Stimulated activated CD4-positive, alpha-beta T cell treated with anti-CD3 and anti-CD28 coated beads, Interleukin-2, amount 100 ng/mL, for 24 hours (primary cell): ENCODE measurements at regions not wholly inside any gene's neighbourhood (a gene's known extent, or its start where the extent isn't known, plus 50 kb on each side); places are given as distances from the start of the nearest gene placed in this dataset.
"Not testable (repeated sequence)": the region's sequence is repeated elsewhere in the genome, so short reads cannot be mapped to it uniquely, and the experiment has no call there.

ENCODE experiments used
- DNase-seq, 2 donors: peaks; one replicate each; pipeline ENCODE4 v3.0.0-alpha.2; 2020

- DNase-seq, result no peak
Measured at GRCh38 chr9:90447773-90448172, 194.9 kb downstream of the DIRAS2 start.

DNA sequence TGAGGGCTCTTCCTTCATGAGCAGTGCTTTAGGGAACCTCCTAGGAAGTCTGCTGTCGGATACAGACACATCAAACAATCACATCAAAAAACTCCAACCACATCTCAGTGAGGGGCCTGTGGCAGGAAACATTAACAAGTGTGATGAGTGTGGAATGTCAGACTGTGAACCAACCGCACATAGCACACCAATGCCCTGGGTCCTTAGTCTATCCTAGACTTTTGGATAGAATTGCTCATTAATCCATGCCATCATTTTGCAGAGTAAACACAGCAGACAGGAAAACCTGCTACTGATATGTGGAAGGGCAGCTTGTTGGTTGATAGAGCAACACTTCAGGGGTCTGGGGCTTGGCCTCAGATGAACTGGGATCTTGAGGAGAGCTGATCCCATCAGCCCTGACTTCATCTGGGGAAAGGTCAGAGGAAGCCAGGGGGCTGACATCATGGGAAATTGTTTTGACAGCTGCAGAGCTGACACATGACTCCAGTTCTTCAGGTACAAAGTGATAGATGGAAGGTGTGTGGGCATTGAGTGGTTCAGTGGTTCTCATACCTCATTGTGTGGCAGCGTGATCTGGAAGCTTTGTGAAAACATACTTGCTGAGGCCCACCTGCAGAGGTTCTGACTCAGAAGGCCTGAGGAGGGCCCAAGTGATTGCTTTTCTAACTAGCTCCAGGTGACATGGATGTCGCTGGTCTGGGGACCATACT is 193.3 kb downstream of the DIRAS2 start:
- no peak for DNase-seq

GRCh38 chr9:90451804-90452203 is 190.8 kb downstream of the DIRAS2 start:
- DNase-seq, result no peak

DNA sequence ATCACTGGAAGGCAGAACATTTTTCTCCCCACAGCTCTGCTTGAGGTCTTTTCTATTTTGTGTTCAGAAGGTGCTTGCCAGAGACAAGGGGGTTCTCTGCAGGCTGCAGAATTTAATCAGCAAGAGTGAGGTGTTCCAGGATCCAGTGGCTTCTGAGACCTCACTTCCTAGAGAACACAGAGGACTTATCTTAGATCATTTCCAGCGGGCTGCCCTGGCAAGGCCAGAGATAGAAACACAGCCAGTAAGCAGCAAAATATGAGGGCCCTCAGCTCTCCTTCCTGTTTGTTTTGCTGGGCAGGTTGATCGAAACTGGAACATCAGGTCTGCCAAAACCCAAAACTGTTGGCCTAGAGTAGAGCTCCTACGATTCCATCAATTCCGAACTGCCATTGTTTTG is 187.3 kb downstream of the DIRAS2 start:
- no peak for DNase-seq

- DNase-seq, result no peak
Measured at GRCh38 chr9:90457386-90458190, 185.0 kb downstream of the DIRAS2 start.

- DNase-seq, result no peak
Measured at GRCh38 chr9:90458485-90458884, 184.1 kb downstream of the DIRAS2 start.

DNA sequence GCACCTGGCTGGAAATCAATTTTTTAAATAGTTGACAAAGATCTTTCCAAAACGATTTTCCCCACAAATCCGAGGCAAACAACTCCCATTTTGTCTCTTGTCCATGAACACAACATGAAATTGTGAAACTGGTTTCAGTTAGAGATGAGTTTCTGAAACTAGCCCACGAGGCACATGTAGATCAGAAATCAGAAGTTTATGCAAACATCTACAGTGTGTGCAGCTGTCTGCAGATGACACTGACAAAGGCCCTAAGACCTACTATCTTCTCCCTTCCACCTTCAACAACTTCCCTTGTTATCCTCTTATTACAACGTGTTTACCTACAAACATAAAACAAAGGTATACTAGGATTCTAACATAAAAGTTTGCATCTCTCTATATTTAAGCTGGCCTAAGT is 183.3 kb downstream of the DIRAS2 start:
- DNase-seq, result no peak

- DNase-seq, result no peak
Measured at GRCh38 chr9:90460220-90460619, 182.4 kb downstream of the DIRAS2 start.

DNA sequence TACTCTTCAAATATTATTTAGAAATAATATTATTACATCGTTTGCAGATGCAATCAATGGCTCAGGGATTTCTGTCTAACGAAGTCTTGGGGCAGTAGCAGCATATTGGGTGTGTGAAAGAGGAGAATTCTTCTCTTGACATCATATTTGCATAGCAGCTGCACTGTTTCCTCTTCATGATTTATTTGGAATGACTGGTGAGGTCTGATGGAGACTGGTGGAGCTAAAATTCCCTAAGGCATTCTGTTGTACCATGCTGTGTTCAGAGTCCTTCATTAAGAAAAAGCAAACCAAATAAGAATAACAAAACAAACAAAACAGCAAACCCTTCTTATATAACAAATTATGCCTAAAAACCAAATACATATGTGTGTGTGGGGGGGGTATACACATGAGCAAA is 177.6 kb downstream of the DIRAS2 start:
- no peak for DNase-seq

- DNase-seq, result no peak
Measured at GRCh38 chr9:90466441-90466840, 176.2 kb downstream of the DIRAS2 start.

DNA sequence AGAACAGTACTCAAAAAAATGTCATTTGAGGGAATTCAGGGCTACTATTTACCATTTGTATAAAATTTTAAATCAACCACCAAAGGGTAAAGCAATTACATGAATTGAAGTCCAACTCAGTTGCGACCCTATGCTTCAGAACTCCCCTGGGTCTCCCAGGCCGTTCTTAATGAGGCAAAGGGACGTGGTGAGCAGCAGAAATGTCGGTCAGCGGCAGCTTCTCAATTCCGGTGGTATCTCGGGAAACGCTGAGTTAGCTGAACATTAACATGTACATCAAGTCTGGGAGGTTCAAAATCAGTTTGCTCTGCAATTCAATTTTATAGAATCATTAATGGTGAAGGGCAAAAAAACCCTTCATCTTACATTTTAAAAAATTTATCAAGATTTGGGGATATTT is 173.2 kb downstream of the DIRAS2 start:
- DNase-seq, result no peak

GRCh38 chr9:90469865-90470387 is 172.7 kb downstream of the DIRAS2 start:
- no peak for DNase-seq

- DNase-seq, result no peak
Measured at GRCh38 chr9:90476058-90476457, 166.6 kb downstream of the DIRAS2 start.

DNA sequence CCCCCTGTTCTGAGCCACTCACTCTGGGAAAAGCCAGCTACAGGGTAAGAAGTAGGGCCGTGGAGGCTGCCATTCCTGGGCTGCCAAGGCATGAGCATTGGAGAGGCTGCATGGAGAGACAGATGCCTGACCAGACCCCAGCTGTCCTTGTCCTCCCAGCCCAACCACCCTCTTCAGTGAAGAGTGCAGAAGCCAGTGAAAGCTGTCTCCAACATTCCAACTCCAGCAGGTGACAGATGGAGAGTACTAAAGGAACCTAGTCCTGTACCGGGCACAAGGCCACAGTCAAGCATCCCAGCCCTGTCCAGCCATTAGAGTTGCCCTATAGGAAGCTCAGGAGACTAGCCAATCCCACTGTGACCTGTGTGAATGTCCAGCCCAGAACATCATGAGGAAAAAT is 165.1 kb downstream of the DIRAS2 start:
- no peak for DNase-seq

GRCh38 chr9:90478821-90479220 is 163.8 kb downstream of the DIRAS2 start:
- no peak for DNase-seq

DNA sequence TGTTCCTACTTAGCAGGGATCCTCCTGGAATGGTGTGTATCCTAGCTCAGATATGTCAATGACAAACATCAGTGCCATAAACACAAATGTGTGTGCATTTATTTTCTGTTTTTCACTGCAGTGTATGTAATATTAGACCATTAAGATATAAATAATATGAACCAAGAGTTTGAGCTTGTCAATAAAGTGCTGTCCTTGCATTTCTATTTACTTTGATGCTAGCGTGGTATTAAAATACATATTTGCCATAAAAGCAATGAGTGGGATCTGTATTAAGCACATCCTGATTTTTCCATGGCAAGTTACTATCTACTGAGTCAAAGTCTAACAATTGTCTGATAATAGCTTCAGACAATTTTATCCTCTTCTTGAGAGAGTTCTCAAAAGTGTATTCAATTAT is 157.6 kb downstream of the DIRAS2 start:
- no peak for DNase-seq

GRCh38 chr9:90489066-90489465 is 153.6 kb downstream of the DIRAS2 start:
- no peak for DNase-seq

DNA sequence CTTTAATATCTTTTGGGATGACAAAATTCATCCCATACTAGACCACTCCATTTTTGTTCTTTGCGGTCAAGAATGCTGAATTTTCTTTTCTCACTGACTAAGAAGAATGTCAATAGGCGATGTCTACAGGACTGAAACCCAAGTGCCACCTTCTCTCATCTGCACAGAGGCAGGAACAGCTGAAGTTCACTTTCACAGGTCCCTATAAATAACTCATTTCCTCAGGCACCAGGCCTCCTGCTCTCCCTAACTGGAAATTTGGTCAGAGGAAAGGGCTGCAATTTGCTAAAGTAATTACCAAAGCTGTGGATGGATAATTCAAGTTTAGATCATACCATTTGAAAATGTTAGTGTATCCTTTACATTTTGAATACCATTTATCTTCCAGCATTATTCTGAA is 142.9 kb downstream of the DIRAS2 start:
- DNase-seq, result no peak

- DNase-seq, result no peak
Measured at GRCh38 chr9:90502134-90502533, 140.5 kb downstream of the DIRAS2 start.

GRCh38 chr9:90504486-90504885 is 138.1 kb downstream of the DIRAS2 start:
- no peak for DNase-seq

DNA sequence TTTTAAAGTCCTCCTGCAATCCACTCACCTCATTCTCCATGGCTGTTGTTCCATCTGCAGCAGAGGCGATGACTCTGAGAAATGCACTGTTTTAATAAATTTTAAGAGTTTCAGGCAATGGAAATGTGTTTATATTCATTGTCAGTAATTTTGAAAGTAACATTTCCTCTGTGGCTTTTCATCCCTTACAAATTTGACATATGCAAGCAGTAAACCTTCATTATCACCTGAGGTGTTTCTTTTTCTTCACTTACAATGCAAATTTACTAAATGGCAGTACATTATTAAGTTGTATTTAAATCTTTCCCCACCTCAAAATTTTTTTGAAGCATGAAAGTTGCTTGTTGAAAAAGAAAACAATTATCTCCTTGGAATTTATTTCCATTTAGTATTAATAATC is 136.9 kb downstream of the DIRAS2 start:
- no peak for DNase-seq

GRCh38 chr9:90506402-90506801 is 136.2 kb downstream of the DIRAS2 start:
- DNase-seq, result not testable (repeated sequence)

- DNase-seq, result no peak
Measured at GRCh38 chr9:90507621-90508020, 135.0 kb downstream of the DIRAS2 start.

- no peak for DNase-seq
Measured at GRCh38 chr9:90508940-90509339, 133.7 kb downstream of the DIRAS2 start.
